Pancreas (tissue), 10 donors: ENCODE measurements at regions not wholly inside any gene's neighbourhood (a gene's known extent, or its start where the extent isn't known, plus 50 kb on each side); places are given as distances from the start of the nearest gene placed in this dataset.

Source experiments
- ATAC-seq, 4 donors: fragments of 200-7000 bp; cut with Tn5 transposase; one replicate each; pipeline versions ENCODE4 v1.8.0 to v1.9.1; 2020; ENCODE audit warnings: mild to moderate bottlenecking in 4 of 4, moderate library complexity in 4 of 4
- DNase-seq, 6 donors: peaks; one replicate each; pipeline ENCODE4 v3.0.0-alpha.2; 2020
- FAIRE-seq: peaks from 2 replicates; lab custom pipeline; 2012; peaks lifted over from hg19 to GRCh38; lab: Jason Lieb, UNC
- H3K27ac ChIP-seq, 4 donors: fragments of 200-600 bp; sonication (generic); 1 replicate in 3 of 4; 2 replicates in 1 of 4; pipeline versions ENCODE4 v1.5.0 to v1.8.0; 2020
- H3K27me3 ChIP-seq, 4 donors: fragments of 200-600 bp; one replicate each; pipeline ENCODE4 v1.8.0; 2021
- H3K36me3 ChIP-seq, 3 donors: fragments of 200-600 bp; sonication (generic) in 1 of 3; one replicate each; pipeline versions ENCODE4 v1.5.0 to v1.8.0; 2020 to 2021
- H3K4me1 ChIP-seq, 3 donors: fragments of 200-600 bp; one replicate each; pipeline ENCODE4 v1.8.0; 2021
- H3K4me3 ChIP-seq, 4 donors: fragments of 200-600 bp; sonication (generic) in 2 of 4; one replicate each; pipeline versions ENCODE4 v1.5.0 to v1.8.0; 2020 to 2021
- H3K9me3 ChIP-seq, 4 donors: fragments of 200-600 bp; one replicate each; pipeline ENCODE4 v1.8.0; 2021
- WGBS, 2 donors: extraction: QIAGEN DNeasy Blood & Tissue Kit; methylation state at CpG; one replicate each; pipeline ENCODE4 v1.1.7; 2013; 5-methylcytosine and 5-hydroxymethylcytosine counted together
- intact Hi-C, 3 donors: fragments of 100-400 bp; cut with DNase I; formaldehyde crosslinking; loops; one replicate each; pipeline versions ENCODE4 v1.11.1 to v1.14.2; 2022
- TF ChIP-seq, protein P1 (sequence below), 4 donors: fragments of 200-600 bp; sonication (generic) in 3 of 4; IDR thresholded peaks; one replicate each; pipeline versions ENCODE4 v1.5.0 to v1.8.0; 2021; ENCODE audit warnings: antibody characterized with exemption in 4 of 4
- donor health status: healthy with polysubstance abuse.
- donor health status: DM: no; HTN: no; CAD: no; lungs with moderate emphysema.
- donor health status: DM: no; HTN: no; CAD: no.
- donor health status: control.
- donor health status: control.
- donor health status: Bipolar disorder and iron deficiency.
- donor health status: DM: yes; HTN: yes; CAD: no.
- donor health status: DM: no; HTN: no; CAD: no.
- donor health status: DM: no; HTN: no; CAD: no.
- donor health status: DM: yes; HTN: yes; CAD: no.

DNA sequence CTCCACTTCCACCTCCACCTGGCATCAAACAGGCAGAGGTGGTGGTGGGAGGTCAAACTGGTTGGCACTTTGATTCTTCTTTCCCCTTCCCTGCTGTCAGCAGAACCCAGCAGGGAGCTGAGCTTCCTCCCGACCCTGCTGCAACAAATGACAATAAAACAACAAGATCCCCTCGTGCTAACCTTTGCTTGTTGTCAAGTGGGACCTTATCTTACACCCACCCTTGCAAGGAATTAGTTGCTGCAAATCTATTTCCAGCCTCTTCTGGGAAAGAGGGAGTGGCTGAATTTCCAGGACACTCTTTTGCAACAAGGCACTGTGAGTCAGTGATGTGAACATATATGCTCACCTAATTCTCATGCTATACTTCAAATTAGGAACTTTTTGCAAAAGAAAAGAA lies 655.1 kb downstream of the DSC3 start:
- Histone ChIP-seq H3K27me3 (no peaks in the 10 kb centered on the region), H3K27ac (no peak overlapping the region), H3K36me3 (no peaks in the 10 kb centered on the region), H3K4me3 (no peak overlapping the region), H3K4me1 (no peaks in the 10 kb centered on the region), H3K9me3 (no peaks in the 10 kb centered on the region)
- 1 to 3% methylated on average over 2 of the region's 2 CpGs for WGBS, 2 donors
- ATAC-seq (no peak), DNase-seq (no peak), FAIRE-seq (no peak)
- intact Hi-C loops: no loop called here
- TF ChIP-seq, protein P1, sequence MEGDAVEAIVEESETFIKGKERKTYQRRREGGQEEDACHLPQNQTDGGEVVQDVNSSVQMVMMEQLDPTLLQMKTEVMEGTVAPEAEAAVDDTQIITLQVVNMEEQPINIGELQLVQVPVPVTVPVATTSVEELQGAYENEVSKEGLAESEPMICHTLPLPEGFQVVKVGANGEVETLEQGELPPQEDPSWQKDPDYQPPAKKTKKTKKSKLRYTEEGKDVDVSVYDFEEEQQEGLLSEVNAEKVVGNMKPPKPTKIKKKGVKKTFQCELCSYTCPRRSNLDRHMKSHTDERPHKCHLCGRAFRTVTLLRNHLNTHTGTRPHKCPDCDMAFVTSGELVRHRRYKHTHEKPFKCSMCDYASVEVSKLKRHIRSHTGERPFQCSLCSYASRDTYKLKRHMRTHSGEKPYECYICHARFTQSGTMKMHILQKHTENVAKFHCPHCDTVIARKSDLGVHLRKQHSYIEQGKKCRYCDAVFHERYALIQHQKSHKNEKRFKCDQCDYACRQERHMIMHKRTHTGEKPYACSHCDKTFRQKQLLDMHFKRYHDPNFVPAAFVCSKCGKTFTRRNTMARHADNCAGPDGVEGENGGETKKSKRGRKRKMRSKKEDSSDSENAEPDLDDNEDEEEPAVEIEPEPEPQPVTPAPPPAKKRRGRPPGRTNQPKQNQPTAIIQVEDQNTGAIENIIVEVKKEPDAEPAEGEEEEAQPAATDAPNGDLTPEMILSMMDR (IDR thresholded peaks at IDR 0.05): no peak

DNA sequence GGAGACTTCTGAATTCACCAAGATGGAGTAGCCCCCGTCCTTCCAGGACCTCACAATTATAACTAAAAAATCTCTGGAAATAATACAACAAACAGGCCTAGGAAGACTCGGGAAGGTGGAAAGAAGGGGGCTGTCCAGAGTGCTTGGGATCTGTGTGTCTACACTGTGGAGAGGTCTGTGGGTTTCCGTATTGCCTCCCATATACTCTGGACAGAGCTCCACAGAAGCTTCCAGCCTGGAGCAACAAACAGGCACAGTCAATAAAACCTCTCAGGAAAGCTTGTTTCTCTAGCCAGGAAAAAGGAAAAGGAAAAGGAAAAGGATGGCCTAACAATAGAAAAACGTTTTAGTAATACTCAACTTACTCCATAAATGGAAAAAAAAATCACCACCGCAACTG lies 655.9 kb downstream of the DSC3 start:
- FAIRE-seq: no peak
- Histone ChIP-seq H3K4me3 (no peak overlapping the region), H3K27me3 (no peaks in the 10 kb centered on the region), H3K27ac (no peak overlapping the region), H3K36me3 (no peaks in the 10 kb centered on the region), H3K4me1 (no peaks in the 10 kb centered on the region), H3K9me3 (no peaks in the 10 kb centered on the region)
- no peak for DNase-seq
- intact Hi-C loops: no loop called here
- 35 to 37% methylated on average over 5 of the region's 5 CpGs for WGBS, 2 donors
- ATAC-seq: no peak
- TF ChIP-seq, protein P1 (IDR thresholded peaks at IDR 0.05): no peak

DNA sequence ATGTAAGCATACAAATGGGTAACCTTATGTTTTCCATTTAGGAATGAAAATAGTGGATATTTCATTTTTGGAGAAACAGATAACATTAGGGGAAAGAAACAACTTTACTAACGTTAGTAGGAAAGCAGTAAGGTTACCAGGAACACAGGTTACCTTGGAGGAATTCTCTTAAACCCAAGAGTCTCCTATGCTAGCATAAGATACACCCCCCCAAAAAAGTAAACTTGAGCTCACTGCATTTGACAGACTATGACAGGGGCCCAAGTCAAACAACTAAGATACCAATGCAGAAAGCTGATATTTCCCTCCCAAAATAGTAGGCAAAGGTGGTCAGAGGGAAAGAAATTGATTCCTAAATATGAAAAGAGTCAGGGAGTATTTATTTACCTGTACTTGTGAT lies 656.9 kb downstream of the DSC3 start:
- Histone ChIP-seq H3K27me3 (no peaks in the 10 kb centered on the region), H3K4me3 (no peak overlapping the region), H3K36me3 (no peaks in the 10 kb centered on the region), H3K4me1 (no peaks in the 10 kb centered on the region), H3K9me3 (no peaks in the 10 kb centered on the region), H3K27ac (no peak overlapping the region)
- FAIRE-seq: no peak
- 27 to 30% methylated on average over 1 of the region's 1 CpG for WGBS, 2 donors
- ATAC-seq: no peak
- TF ChIP-seq, protein P1 (IDR thresholded peaks at IDR 0.05): no peak
- intact Hi-C loops: no loop called here
- no peak for DNase-seq

DNA sequence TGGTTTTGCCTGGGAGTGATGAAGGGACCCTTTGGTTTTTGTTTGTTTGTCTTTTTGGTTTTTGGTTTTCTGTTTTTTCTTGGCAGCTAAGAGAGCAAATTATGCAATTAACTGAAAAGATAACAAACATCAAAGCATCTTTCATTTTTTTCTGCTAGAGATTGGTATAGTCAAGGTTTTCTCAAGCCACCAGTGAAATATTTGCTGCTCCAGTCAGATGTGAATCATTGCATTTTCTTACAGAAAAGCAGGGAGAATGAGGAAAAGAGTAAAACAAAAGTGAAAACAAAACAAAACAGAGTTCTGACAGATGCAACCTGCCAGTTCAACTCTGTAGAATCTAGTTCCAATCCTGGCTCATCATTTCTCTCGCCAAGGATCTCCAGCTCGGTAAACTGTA lies 660.7 kb downstream of the DSC3 start:
- H3K27ac ChIP-seq: no peak overlapping the region
- TF ChIP-seq, protein P1 (IDR thresholded peaks at IDR 0.05): no peak
- H3K4me3 ChIP-seq: no peak overlapping the region
- intact Hi-C loops: no loop called here
- no peaks in the 10 kb centered on the region for H3K4me1 ChIP-seq
- FAIRE-seq (no peak), DNase-seq (no peak), ATAC-seq (no peak)
- no peaks in the 10 kb centered on the region for H3K36me3 ChIP-seq
- no peaks in the 10 kb centered on the region for H3K9me3 ChIP-seq
- 76 to 88% methylated on average over 2 of the region's 2 CpGs for WGBS, 2 donors
- no peaks in the 10 kb centered on the region for H3K27me3 ChIP-seq

DNA sequence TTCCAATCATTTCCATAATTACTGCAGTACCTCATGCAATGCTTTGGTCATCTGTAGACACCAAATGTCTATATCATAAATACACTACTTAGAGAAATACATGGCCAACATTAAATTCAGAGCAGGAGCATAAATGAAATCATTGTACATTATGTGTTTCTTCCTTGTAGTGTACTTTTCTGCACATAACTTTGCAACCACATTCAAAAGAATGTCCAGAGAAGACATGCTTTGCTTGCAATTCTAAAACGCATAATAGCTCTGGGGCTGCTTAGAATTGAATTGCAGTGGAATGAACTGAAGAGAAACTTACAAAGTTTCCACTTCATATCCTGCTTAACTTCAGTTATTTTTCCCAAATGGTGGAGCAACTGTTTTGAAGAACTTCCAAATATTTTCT lies 664.4 kb downstream of the DSC3 start:
- no peaks in the 10 kb centered on the region for H3K4me1 ChIP-seq
- H3K27me3 ChIP-seq: no peaks in the 10 kb centered on the region
- no peak for ATAC-seq
- no peak overlapping the region for H3K4me3 ChIP-seq
- H3K36me3 ChIP-seq: no peaks in the 10 kb centered on the region
- DNase-seq: no peak
- intact Hi-C loops: no loop called here
- TF ChIP-seq, protein P1 (IDR thresholded peaks at IDR 0.05): no peak
- FAIRE-seq: no peak
- WGBS, 2 donors: 34 to 49% methylated on average over 1 of the region's 1 CpG
- no peak overlapping the region for H3K27ac ChIP-seq
- H3K9me3 ChIP-seq: no peaks in the 10 kb centered on the region
